Stimulated activated naive B cell treated with anti-CD40 and anti-IgM and Interleukin-4, amounts not matched to agents 10 μg/mL and 1 μg/mL and 100 μg/mL, for 72 hours (primary cell): ENCODE measurements at regions not wholly inside any gene's neighbourhood (a gene's known extent, or its start where the extent isn't known, plus 50 kb on each side); places are given as distances from the start of the nearest gene placed in this dataset.

Experiments
- ATAC-seq, 2 donors: fragments of 150-1000 bp; cut with Tn5 transposase; replicated peaks; 2 replicates each; pipeline ENCODE4 v1.10.0; 2021; ENCODE audit warnings: moderate library complexity in 1 of 2
- DNase-seq: peaks from one replicate; pipeline ENCODE4 v3.0.0; 2021
- H3K27ac Mint-ChIP-seq: one replicate; pipeline ENCODE4 v1.8.0; 2022; ENCODE audit warnings: mild to moderate bottlenecking, mixed read lengths
- H3K27me3 Mint-ChIP-seq, 2 donors: one replicate each; pipeline ENCODE4 v1.8.0; 2022; ENCODE audit warnings: mixed read lengths in 2 of 2
- H3K36me3 Mint-ChIP-seq, 2 donors: one replicate each; pipeline ENCODE4 v1.8.0; 2022; ENCODE audit warnings: mixed read lengths in 2 of 2, mild to moderate bottlenecking in 1 of 2
- H3K4me1 Mint-ChIP-seq, 2 donors: one replicate each; pipeline ENCODE4 v1.8.0; 2022; ENCODE audit warnings: mixed read lengths in 2 of 2, mild to moderate bottlenecking in 1 of 2
- H3K4me3 Mint-ChIP-seq, 2 donors: one replicate each; pipeline ENCODE4 v1.8.0; 2022; ENCODE audit warnings: mild to moderate bottlenecking in 2 of 2, mixed read lengths in 2 of 2, moderate library complexity in 1 of 2
- H3K9me3 Mint-ChIP-seq, 2 donors: one replicate each; pipeline ENCODE4 v1.8.0; 2022; ENCODE audit warnings: mixed read lengths in 2 of 2, mild to moderate bottlenecking in 1 of 2

DNA sequence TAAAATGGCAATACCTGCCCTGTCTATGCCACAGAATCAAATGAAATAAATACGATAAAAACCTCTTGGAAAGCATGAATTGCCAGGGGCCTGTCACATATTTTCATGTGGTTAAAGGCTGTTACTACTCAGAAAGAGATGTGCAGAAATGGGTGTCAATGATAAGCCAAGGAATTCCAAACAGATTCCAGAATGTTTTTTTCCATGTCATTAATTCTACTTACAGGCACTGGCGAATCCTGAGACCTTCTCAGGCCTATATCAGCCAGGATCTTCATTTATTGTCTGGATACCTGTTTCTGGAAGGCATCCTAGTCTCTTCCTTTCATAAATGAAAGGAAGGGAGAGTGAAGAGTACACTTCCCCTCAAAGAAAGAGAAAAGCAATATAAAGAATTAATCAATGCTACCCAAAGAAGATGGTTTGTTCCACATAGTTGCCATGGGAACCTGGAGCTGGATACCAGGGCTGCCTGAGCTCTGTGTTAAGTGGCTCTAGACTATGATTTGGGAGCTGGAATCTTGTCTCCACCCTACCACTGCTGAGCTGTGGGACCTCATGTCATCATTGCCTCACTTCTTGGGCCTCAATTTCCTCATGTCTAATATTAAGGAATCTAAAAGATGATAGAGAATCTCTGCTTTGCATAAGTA, 335.1 kb upstream of the SKOR2 start:
- Mint-ChIP-seq H3K9me3 (no peaks in the 10 kb centered on the region), H3K4me3 (no peak overlapping the region)

DNA sequence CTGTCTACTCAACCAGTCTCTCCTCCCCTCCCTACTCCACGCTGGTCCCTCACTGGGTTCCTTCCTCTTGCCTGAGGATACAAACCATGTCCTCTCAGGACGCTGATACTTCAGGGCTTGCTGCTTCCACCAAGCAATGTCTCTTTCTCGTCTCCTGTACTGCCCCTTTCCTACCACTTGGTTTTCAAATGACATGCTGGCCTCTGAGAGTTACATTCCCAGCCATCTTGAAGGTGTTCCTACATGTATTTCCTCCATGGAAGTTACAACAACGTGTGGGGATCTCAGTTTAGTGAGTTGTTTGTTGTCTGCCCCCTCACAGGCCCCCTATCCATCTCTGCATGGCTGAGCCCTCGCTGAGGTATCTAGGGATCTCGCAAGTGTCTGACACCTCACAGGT, 334.5 kb upstream of the SKOR2 start:
- DNase-seq (no peak), ATAC-seq (no peak)
- no peaks in the 10 kb centered on the region for H3K4me1 Mint-ChIP-seq
- no peak overlapping the region for H3K4me3 Mint-ChIP-seq
- H3K27ac Mint-ChIP-seq = no peak overlapping the region
- no peaks in the 10 kb centered on the region for H3K9me3 Mint-ChIP-seq
- peaks cover 12 to 29% of the 10 kb centered on the region in 2 donors for H3K27me3 Mint-ChIP-seq
- no peaks in the 10 kb centered on the region for H3K36me3 Mint-ChIP-seq

More for the DNA sequence above, 335.1 kb upstream of the SKOR2 start:
- ATAC-seq = no peak
- Mint-ChIP-seq H3K36me3 (no peaks in the 10 kb centered on the region), H3K4me1 (no peaks in the 10 kb centered on the region), H3K27ac (no peak overlapping the region), H3K27me3 (peaks cover 15 to 36% of the 10 kb centered on the region in 2 donors)
- DNase-seq = no peak

DNA sequence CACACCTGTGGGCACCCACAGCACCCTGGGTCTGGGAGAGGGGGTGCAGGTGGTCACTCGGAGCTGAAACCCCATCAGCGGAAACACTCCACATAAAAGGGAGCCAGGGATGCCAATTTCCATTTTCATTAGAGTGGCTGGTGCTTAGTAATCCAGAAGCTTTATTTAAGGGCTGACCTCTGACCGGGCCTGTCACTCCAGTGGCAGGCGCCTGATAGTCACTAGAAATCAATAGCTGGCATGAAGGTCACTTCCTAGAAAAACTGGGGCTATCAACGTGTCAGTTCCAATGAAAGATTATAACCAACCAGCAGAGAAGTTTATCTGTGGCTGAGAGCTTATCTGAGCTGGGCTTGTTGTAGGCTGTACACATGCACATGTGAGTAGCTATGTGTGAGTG, 333.7 kb upstream of the SKOR2 start:
- Mint-ChIP-seq H3K36me3 (no peaks in the 10 kb centered on the region), H3K4me3 (no peak overlapping the region)

DNA sequence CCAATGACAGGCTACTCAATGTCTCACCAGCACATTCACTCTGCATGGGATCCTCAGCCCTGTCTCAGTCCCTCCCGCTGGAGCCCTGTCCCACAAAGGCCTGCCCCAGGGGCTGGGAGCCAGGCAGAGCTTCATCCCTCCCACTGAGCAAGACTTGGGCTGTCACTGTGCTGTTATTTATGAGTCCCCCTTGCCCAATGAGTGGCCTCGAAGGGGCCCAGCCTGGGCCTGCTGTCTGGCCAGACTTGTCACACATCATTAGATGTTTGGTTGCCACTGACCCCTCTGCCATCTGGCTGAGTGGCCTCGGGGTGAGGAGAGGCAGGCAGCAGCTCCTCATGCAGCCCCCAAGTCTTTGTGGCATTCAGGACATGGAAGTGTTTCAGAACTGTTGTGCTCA, 330.6 kb upstream of the SKOR2 start:
- DNase-seq = no peak
- ATAC-seq = no peak
- H3K9me3 Mint-ChIP-seq = peaks cover 0 to 1% of the 10 kb centered on the region in 2 donors
- H3K36me3 Mint-ChIP-seq = no peaks in the 10 kb centered on the region
- no peak overlapping the region for H3K27ac Mint-ChIP-seq
- peaks cover 16 to 40% of the 10 kb centered on the region in 2 donors for H3K27me3 Mint-ChIP-seq
- no peak overlapping the region for H3K4me3 Mint-ChIP-seq
- H3K4me1 Mint-ChIP-seq = no peaks in the 10 kb centered on the region

More for the DNA sequence above, 333.7 kb upstream of the SKOR2 start:
- DNase-seq (no peak), ATAC-seq (no peak)
- Mint-ChIP-seq H3K4me1 (no peaks in the 10 kb centered on the region), H3K27ac (no peak overlapping the region), H3K9me3 (no peaks in the 10 kb centered on the region), H3K27me3 (peaks cover 16 to 35% of the 10 kb centered on the region in 2 donors)

DNA sequence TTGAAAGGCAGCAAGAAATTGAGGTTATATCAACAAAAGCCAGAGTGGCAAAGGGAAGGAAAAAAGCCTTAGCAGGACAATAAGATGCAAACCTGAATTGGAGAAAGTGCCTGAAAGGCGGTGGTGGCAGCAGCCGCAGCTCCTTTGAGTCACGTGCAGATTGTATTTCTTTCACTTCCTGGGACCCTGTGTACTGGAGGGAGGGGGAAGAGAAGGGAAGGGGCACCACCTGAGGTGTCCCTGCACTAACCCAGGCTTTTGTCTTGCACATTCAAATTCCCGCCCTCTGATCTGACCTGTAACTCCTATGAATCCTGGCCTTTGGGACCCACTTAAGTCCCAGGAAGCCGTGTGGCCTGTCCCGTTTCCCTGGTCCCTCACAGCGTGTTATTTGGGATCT, 326.1 kb upstream of the SKOR2 start:
- no peak for ATAC-seq
- H3K36me3 Mint-ChIP-seq = no peaks in the 10 kb centered on the region

DNA sequence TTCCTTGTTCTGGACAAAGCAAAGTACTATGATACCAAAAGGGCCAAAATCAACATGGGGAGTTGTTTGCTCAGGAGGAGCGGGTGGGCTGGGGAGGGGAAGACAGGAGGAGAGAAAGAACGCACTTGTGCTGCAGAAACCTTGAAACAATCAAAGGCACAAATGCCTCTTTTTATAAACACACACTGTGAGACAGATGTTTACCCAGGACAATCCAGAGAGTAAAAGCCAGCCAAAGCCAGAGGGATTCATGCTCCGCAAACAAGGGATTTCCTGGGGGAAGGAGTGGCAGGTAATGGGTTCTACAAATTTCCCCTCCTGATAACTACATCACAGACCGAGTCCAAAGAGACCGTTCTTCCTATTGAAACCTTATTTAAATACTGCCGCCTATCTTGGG, 323.5 kb upstream of the SKOR2 start:
- H3K9me3 Mint-ChIP-seq = peaks cover 0 to 1% of the 10 kb centered on the region in 2 donors
- DNase-seq (no peak), ATAC-seq (no peak)
- no peak overlapping the region for H3K4me3 Mint-ChIP-seq
- H3K4me1 Mint-ChIP-seq = no peaks in the 10 kb centered on the region
- H3K27ac Mint-ChIP-seq = no peak overlapping the region
- peaks cover 4 to 35% of the 10 kb centered on the region in 2 donors for H3K27me3 Mint-ChIP-seq
- H3K36me3 Mint-ChIP-seq = no peaks in the 10 kb centered on the region

More for the DNA sequence above, 326.1 kb upstream of the SKOR2 start:
- Mint-ChIP-seq H3K4me1 (no peaks in the 10 kb centered on the region), H3K4me3 (no peak overlapping the region), H3K27me3 (peaks cover 9 to 41% of the 10 kb centered on the region in 2 donors), H3K9me3 (peaks cover 0 to 1% of the 10 kb centered on the region in 2 donors), H3K27ac (no peak overlapping the region)
- DNase-seq = no peak

DNA sequence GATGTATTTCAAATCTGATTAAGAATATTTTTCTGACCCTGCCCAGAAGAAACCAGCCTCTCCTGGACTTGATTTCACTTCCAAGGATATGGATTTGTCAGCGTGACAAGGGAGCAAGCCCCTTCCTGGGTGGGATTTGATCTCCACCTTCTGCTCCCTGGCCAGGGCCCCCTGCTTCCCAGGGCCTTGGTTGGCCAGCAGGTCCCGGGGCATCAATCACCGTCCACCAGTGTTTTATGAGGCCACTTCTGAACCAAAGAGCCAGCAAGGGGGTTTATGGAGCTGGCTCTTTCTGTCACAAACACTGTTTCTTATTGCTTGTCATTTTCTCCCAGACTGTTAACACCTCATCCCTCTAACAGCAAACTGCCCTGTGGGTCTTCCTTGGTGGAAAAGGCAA, 320.5 kb upstream of the SKOR2 start:
- Mint-ChIP-seq H3K27me3 (peaks cover 11 to 19% of the 10 kb centered on the region in 2 donors), H3K27ac (no peak overlapping the region), H3K36me3 (no peaks in the 10 kb centered on the region), H3K9me3 (no peaks in the 10 kb centered on the region), H3K4me1 (no peaks in the 10 kb centered on the region), H3K4me3 (no peak overlapping the region)
- ATAC-seq (no peak), DNase-seq (no peak)

DNA sequence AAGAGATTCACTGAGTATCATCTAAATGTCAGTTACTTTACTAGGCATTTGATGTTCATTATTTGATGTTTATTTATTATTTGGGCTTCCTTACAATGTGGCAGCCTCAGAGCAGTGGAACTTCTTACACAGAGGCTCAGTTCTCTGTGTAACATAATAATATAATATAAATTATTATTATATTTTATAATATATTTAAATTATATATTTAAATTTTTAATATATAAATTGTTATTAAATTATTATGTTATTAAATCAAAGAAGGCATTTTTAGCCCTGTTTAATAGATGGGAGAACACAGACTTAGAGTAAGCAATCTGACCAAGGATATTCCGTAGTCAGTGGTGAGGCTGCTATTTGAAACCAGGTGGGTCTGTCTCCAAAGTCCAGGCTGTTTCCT, 315.3 kb upstream of the SKOR2 start:
- peaks cover 4 to 9% of the 10 kb centered on the region in 2 donors for H3K9me3 Mint-ChIP-seq
- H3K4me3 Mint-ChIP-seq = no peak overlapping the region
- H3K4me1 Mint-ChIP-seq = no peaks in the 10 kb centered on the region
- H3K27ac Mint-ChIP-seq = no peak overlapping the region
- no peaks in the 10 kb centered on the region for H3K36me3 Mint-ChIP-seq
- ATAC-seq = no peak
- no peak for DNase-seq
- H3K27me3 Mint-ChIP-seq = peaks cover 22% of the 10 kb centered on the region in 2 donors

DNA sequence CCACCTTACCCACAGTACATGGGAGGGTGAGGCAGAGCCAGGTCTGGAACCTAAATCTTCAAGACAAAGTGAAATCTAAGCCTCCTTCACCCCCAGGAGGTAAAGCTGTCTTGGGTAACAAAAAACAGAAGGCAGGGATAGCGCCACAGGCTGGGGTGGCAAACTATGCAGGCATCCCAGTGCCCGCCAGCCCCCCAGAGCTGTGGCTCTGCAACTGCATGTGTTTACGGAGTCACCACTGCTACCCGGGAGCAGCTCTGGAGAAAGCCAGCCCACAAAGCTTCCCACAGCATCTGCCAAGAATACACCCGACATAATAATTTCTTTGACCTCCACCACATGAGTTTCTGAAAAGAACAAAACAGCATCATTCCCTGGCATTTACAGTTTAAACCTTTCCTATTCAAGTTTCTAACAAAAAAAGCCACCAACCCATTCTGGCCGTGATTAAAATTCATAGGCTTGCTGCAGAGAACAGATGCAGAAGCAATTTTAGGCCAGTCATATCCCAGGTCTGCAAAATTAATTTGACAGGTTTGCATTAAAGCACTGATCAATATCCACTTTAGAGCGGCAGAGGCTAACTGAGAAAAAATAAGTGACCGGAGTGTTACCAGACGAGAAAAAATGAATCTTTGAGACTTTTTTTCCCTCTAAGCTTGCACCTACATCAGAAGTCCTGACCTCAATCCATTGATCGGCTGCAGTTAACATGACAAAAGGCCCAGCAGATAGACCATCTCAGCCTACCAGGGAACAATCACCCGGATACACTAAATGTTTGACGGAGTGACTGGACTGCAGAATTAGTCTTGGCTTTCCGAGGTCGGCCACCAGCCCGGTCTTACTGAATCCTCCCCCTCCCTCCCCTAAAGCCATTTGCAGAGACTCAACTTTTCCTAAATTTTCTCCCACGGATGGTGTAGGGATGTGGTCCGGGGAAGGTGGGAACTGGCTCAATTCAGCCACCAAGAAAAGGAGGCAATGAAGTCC, 309.6 kb upstream of the SKOR2 start:
- ATAC-seq (no peak), DNase-seq (no peak)
- H3K27me3 Mint-ChIP-seq = peaks cover 31 to 61% of the 10 kb centered on the region in 2 donors
- H3K9me3 Mint-ChIP-seq = peaks cover under 1 to 9% of the 10 kb centered on the region in 2 donors
- no peak overlapping the region for H3K27ac Mint-ChIP-seq
- H3K4me1 Mint-ChIP-seq = peaks cover 0 to 2% of the 10 kb centered on the region in 2 donors
- H3K4me3 Mint-ChIP-seq = no peak overlapping the region
- H3K36me3 Mint-ChIP-seq = no peaks in the 10 kb centered on the region

DNA sequence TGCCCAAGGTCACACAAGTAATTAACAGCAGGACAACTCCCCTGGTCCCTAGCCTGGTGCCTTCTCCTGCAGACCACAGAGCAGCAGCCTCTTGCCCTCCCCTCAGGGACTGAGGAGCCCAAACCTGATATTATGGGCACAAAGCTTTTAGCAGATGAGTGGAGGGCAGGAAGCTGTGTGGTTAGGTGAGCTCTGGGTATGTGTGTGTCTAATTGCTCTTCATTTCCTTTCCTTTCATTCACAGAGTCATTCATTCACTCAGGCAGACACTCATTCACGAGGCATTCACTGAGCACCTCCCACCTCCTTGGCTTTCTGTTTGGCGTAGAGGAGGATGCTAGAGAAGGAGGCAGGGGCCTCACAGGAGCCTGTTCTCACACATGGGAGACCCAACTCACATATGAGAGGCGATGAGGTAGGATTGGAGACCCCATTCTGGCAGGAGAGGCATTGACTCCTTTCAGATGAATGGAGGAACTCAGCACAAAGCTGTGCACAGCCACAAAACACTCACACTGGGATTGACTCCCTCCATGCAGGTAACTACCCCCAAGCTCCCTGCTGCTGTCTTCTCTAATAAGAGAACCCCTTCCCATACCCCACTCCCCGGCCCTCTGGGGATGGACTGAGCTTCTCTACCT, 306.8 kb upstream of the SKOR2 start:
- no peaks in the 10 kb centered on the region for H3K9me3 Mint-ChIP-seq
- DNase-seq (no peak), ATAC-seq (no peak)
- peaks cover 0 to 2% of the 10 kb centered on the region in 2 donors for H3K4me1 Mint-ChIP-seq
- H3K4me3 Mint-ChIP-seq = no peak overlapping the region
- peaks cover 36 to 53% of the 10 kb centered on the region in 2 donors for H3K27me3 Mint-ChIP-seq
- H3K36me3 Mint-ChIP-seq = no peaks in the 10 kb centered on the region
- H3K27ac Mint-ChIP-seq = no peak overlapping the region

DNA sequence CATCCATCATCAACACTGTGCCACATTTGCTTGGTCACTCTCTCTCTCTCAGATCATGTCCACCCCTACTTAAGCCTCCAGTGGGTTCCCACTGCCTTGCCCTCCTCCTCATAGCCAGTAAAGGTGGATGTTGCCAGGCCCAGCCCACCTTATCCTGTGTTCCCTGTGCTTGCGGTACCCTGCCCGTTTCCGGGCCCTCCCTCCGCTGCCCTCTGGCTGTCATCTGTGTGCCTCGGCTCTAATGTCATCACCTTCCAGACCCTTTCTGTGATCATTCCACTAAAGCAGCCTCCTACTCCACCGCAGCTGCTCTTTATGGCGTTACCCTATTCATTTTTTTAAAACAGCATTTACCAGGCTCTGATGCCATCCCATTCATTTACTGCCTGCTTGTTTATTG, 305.7 kb upstream of the SKOR2 start:
- no peak overlapping the region for H3K4me3 Mint-ChIP-seq
- peaks cover 0 to 2% of the 10 kb centered on the region in 2 donors for H3K4me1 Mint-ChIP-seq
- no peaks in the 10 kb centered on the region for H3K9me3 Mint-ChIP-seq
- peaks cover 31 to 48% of the 10 kb centered on the region in 2 donors for H3K27me3 Mint-ChIP-seq
- no peak overlapping the region for H3K27ac Mint-ChIP-seq
- no peak for DNase-seq
- no peak for ATAC-seq
- H3K36me3 Mint-ChIP-seq = no peaks in the 10 kb centered on the region

DNA sequence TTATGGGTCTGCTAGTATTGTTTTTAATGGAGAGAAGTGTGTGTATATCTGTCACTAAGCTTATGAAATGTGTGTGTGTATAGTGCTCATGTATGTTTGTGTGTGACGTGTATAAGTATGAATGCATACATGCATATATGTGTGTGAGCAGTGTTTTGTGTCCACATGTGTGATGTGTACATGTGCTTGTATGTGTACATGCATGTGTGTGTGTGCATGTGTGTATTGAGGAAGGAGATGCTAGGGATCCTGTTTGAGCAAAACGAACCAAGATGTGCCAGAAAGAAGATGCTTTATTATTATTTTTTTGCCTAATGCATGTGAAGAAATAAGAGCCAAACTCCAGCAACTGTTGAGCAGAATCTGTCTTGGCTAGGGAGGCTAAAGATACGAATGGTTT, 301.3 kb upstream of the SKOR2 start:
- H3K36me3 Mint-ChIP-seq = no peaks in the 10 kb centered on the region
- no peaks in the 10 kb centered on the region for H3K4me1 Mint-ChIP-seq
- no peak overlapping the region for H3K27ac Mint-ChIP-seq
- H3K9me3 Mint-ChIP-seq = no peaks in the 10 kb centered on the region
- no peak overlapping the region for H3K4me3 Mint-ChIP-seq
- DNase-seq (no peak), ATAC-seq (no peak)
- peaks cover 9 to 14% of the 10 kb centered on the region in 2 donors for H3K27me3 Mint-ChIP-seq

DNA sequence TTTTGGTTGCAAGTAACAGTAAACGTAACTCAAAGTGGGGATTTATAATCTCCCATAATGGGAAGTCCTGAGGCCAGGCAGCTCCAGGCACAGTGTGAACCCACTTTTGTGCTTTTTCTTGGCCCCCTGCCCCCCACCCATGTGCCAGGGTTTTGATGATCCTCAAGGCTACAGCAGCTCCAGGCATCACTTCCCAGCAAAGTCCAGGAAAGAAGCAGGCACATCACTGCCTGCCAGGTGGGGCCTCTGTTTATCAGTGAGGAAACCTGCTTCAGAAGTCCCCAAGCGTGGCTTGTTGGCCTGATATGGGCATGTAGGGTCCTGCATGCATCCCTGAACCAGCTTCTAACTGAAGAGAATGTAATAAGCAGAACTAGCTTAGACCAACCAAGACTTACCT, 299.2 kb upstream of the SKOR2 start:
- no peaks in the 10 kb centered on the region for H3K36me3 Mint-ChIP-seq
- H3K4me3 Mint-ChIP-seq = no peak overlapping the region
- peaks cover 4 to 14% of the 10 kb centered on the region in 2 donors for H3K27me3 Mint-ChIP-seq
- ATAC-seq (no peak), DNase-seq (no peak)
- H3K27ac Mint-ChIP-seq = no peak overlapping the region
- H3K9me3 Mint-ChIP-seq = no peaks in the 10 kb centered on the region
- no peaks in the 10 kb centered on the region for H3K4me1 Mint-ChIP-seq

DNA sequence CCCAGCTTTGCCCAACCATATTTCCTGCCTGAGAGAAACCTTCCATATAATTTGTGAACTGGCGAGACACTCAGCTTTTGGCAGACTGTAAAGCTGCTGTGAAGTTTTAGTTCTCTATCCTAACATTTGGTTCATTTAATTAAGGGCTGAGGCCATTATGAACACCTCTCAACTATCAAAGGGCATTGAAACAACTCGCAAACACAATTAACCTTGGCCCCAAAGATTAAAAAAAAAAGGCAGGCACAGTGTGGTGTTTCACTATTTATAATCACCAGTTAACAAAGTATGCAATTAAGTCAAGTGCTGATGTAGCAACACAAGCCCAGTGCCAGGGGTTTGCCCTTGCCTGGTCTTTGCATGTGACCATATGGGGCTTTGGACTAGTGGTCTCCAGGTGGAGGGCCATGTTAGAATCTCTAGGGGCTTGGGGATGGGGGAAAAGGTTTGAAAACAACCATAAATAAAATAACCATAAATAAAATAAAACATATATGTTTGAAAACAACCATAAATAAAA, 297.6 kb upstream of the SKOR2 start:
- H3K27me3 Mint-ChIP-seq = peaks cover 10 to 14% of the 10 kb centered on the region in 2 donors
- no peaks in the 10 kb centered on the region for H3K9me3 Mint-ChIP-seq
- no peak overlapping the region for H3K4me3 Mint-ChIP-seq
- no peak for DNase-seq
- no peaks in the 10 kb centered on the region for H3K4me1 Mint-ChIP-seq
- no peaks in the 10 kb centered on the region for H3K36me3 Mint-ChIP-seq
- no peak for ATAC-seq
- H3K27ac Mint-ChIP-seq = no peak overlapping the region
